H1 (cell line): ENCODE measurements at regions not wholly inside any gene's neighbourhood (a gene's known extent, or its start where the extent isn't known, plus 50 kb on each side); places are given as distances from the start of the nearest gene placed in this dataset.

Experiments
- BRCA1 ChIP-seq: IDR thresholded peaks from 2 replicates; pipeline ENCODE4 v1.6.1; 2012; ENCODE audit warnings: low read depth, low read length, improper control_type of control experiment
- CTCF ChIP-seq, 3 experiments: IDR thresholded peaks; 1 replicate in 2 of 3; 2 replicates in 1 of 3; pipeline versions ENCODE4 v1.5.1 to v1.6.1; 2011; ENCODE audit warnings: low read length in 3 of 3, mild to moderate bottlenecking in 3 of 3, inconsistent platforms in 2 of 3, low read depth in 1 of 3, moderate library complexity in 1 of 3; ENCODE audit not compliant: insufficient read depth in 1 of 3; ENCODE audit errors: control extremely low read depth in 1 of 3
- EZH2 ChIP-seq: fragments of 200-600 bp; sonication (generic); IDR thresholded peaks from 2 replicates; pipeline ENCODE4 v1.7.1; 2012; ENCODE audit warnings: low read depth, mild to moderate bottlenecking, moderate library complexity, low read length, inconsistent platforms; ENCODE audit not compliant: severe bottlenecking
- GTF2F1 ChIP-seq: IDR thresholded peaks from 2 replicates; pipeline ENCODE4 v1.6.1; 2012; ENCODE audit warnings: low read depth, low read length, improper control_type of control experiment, borderline replicate concordance
- MAFK ChIP-seq: IDR thresholded peaks from 2 replicates; pipeline ENCODE4 v1.6.1; 2012; ENCODE audit warnings: low read depth, mild to moderate bottlenecking, improper control_type of control experiment, low read length
- MAX ChIP-seq: IDR thresholded peaks from 2 replicates; pipeline ENCODE4 v1.6.1; 2012; ENCODE audit warnings: inconsistent platforms
- POLR2A ChIP-seq, 2 experiments: IDR thresholded peaks; 1 replicate in 1 of 2; 2 replicates in 1 of 2; pipeline ENCODE4 v1.6.1; 2011; ENCODE audit warnings: low read depth in 2 of 2, low read length in 2 of 2, mild to moderate bottlenecking in 2 of 2; ENCODE audit errors: control extremely low read depth in 1 of 2
- POLR2AphosphoS5 ChIP-seq: IDR thresholded peaks from 2 replicates; pipeline ENCODE4 v1.6.1; 2011; ENCODE audit warnings: low read depth, low read length
- POU5F1 ChIP-seq: IDR thresholded peaks from 2 replicates; pipeline ENCODE4 v1.6.1; 2011; ENCODE audit warnings: low read depth, mild to moderate bottlenecking, low read length, moderate library complexity
- RAD21 ChIP-seq, 2 experiments: IDR thresholded peaks in 1 of 2; conservative IDR thresholded peaks in 1 of 2; 2 replicates each; pipeline ENCODE4 v1.6.1; 2011; ENCODE audit warnings: low read depth in 2 of 2, low read length in 2 of 2, improper control_type of control experiment in 1 of 2, inconsistent platforms in 1 of 2, mild to moderate bottlenecking in 1 of 2, moderate library complexity in 1 of 2
- RBBP5 ChIP-seq: IDR thresholded peaks from 2 replicates; pipeline ENCODE4 v1.7.1; 2012; ENCODE audit warnings: low read depth, mild to moderate bottlenecking, inconsistent platforms, low read length, moderate library complexity, borderline replicate concordance
- TAF1 ChIP-seq: IDR thresholded peaks from 2 replicates; pipeline ENCODE4 v1.6.1; 2011; ENCODE audit warnings: mild to moderate bottlenecking, low read depth, low read length

GRCh38 chr7:138204285-138204981 is 128.2 kb downstream of the AKR1D1 start:
- no peak for TF ChIP-seq MAFK
- TF ChIP-seq RBBP5, result no peak
- TF ChIP-seq RAD21 (IDR thresholded peaks at IDR 0.05 in 1 of 2, conservative IDR thresholded peaks at IDR 0.05 in 1 of 2; ENCODE audit: low read depth in 2 of 2, low read length in 2 of 2), result no peak
- TF ChIP-seq CTCF (IDR thresholded peaks at IDR 0.05; ENCODE audit: control extremely low read depth in 1 of 3, insufficient read depth in 1 of 3, low read depth in 1 of 3, low read length in 3 of 3), result no peak
- no peak for TF ChIP-seq EZH2
- no peak for TF ChIP-seq POU5F1
- no peak for TF ChIP-seq MAX
- TF ChIP-seq BRCA1, result no peak
- no peak for TF ChIP-seq POLR2AphosphoS5
- no peak for TF ChIP-seq GTF2F1
- TF ChIP-seq TAF1, result no peak
- TF ChIP-seq POLR2A (IDR thresholded peaks at IDR 0.05; ENCODE audit: control extremely low read depth in 1 of 2, low read depth in 2 of 2, low read length in 2 of 2), result no peak
